Skeletal muscle cell (primary cell): ENCODE measurements at regions not wholly inside any gene's neighbourhood (a gene's known extent, or its start where the extent isn't known, plus 50 kb on each side); places are given as distances from the start of the nearest gene placed in this dataset.

Experiments used
- DNase-seq: peaks from one replicate; pipeline ENCODE4 v3.0.0-alpha.2; 2010; ENCODE audit warnings: low read depth
- H3K4me3 ChIP-seq: 2 replicates; pipeline ENCODE4 v1.5.1; 2011; ENCODE audit warnings: low read depth, mild to moderate bottlenecking, control low read depth, low read length, moderate library complexity

- DNase-seq: no peak
- H3K4me3 ChIP-seq: no peak overlapping the region
These were observed 181.4 kb downstream of the TMEM182 start for GRCh38 chr2:102943251-102943650.

DNA sequence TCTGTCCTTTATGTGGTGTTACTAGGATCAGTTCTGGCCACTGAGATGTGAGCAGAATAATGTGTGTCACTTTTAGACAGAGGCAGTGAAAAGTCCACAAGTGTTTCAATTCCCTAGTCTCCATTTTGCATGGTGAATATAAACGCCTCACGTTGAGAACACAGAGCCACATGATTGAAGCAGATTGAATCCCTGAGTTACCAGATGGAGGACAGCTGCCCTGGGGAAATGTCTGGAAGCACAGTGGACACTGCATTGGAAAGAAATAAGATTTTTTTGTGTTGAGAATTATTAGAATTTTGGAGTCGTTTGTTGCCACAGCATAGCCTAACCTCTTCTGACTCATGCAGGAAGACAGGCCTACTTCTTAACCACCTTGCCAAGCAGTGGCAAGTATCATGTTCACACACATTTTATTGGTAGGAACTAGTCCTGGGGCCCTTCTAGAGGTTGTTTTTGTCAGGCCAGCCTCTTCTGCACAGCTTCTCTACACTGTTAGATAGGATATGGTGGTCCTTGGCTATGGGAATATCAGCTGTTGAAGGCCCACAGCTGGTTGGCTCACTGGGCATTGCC is 188.6 kb downstream of the TMEM182 start:
- no peak for DNase-seq
- no peak overlapping the region for H3K4me3 ChIP-seq

GRCh38 chr2:102951249-102951648 is 189.4 kb downstream of the TMEM182 start:
- no peak overlapping the region for H3K4me3 ChIP-seq
- DNase-seq: no peak

DNA sequence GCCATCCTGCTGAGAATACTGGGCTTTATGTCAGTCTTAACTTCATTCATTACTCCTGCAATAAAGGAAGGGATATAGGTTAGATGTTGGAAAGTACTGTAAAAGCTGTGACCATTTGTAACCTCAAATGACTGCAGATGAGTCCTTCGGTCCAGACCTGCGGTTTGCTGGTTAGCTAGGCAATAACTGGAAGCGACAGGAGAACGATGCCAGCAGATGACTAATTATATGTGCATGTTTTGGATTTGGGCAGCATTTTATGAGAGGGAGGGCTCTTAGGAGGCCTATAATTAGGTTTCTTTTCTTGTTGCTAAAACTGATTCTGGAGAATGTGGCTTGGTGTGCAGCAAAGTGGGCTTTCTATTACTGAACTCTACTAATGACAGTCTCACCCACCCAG is 205.6 kb downstream of the TMEM182 start:
- H3K4me3 ChIP-seq: no peak overlapping the region
- no peak for DNase-seq

DNA sequence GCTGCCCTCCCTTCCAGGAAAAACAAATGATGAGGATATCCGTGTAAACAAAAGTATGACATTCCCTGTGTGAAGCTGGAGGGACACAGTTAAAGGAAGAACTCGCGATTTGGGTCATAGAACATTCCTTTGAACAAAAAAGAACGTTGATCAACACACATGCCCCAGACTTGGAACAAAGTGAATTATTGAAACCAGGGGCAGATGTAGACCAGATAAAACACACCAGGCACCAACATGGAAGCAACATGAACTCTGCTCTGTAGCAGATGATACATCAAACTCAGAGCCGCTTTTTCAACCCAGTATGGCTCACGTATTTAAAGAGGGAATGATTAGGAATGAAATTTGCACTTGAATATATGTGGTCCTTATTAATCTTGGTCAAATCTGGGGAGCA is 206.5 kb downstream of the TMEM182 start:
- H3K4me3 ChIP-seq: no peak overlapping the region
- DNase-seq: no peak

GRCh38 chr2:102971701-102972100 is 209.9 kb downstream of the TMEM182 start:
- DNase-seq: no peak
- no peak overlapping the region for H3K4me3 ChIP-seq

GRCh38 chr2:102975996-102976975 is 214.5 kb downstream of the TMEM182 start:
- no peak for DNase-seq

DNA sequence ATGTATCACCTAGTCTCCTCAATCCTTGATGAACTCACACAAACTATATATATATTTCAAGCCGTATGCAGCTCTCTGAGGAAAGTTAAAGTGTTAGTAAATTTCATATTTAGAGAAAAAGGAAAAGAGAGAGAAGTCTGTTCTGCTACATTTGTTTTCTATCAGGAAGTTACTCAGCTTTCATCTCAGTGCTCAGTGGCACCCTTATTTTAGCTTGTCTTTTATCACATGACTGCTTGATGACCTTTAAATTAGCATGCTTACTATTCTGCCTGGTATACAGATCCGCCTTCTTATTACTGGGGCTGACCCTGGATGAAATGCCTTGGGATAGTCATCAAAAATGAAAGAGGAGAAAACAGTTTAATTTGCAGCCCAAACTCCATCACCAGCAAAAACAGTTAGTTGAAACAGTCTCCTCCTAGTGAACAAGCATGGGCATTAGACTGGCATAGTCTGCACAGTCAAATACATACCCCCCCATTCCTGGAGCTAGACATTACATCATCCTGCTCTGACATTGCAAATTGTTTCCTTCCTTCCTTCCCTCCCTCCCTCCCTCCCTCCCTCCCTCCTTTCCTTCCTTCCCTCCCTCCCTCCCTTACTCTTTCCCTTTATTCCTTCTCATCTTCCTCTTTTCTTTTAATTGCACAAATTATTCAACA is 215.7 kb downstream of the TMEM182 start:
- no peak overlapping the region for H3K4me3 ChIP-seq
- no peak for DNase-seq

More at GRCh38 chr2:102975996-102976975, 214.5 kb downstream of the TMEM182 start:
- no peak overlapping the region for H3K4me3 ChIP-seq

DNA sequence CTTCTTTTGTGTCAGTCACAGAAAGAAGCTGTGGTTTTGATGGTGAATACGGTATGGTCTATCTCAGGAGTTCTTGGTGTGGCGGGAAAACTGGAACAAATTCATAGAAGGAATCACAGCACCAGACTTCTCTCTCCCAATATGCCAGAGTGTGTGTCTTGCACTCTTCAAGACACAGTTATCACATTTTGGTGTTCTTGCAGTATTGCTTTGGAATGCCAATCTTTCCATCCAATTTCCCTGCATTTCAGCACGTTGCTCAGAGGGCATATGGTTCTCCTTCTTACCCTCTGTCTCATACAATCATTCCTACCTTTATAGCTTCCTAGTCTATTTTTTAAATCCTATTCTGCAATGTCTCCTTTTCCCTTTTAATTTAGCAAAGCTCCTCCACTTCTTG is 216.3 kb downstream of the TMEM182 start:
- no peak for DNase-seq

GRCh38 chr2:102979429-102979828 is 217.6 kb downstream of the TMEM182 start:
- no peak overlapping the region for H3K4me3 ChIP-seq
- no peak for DNase-seq

More for the DNA sequence above, 216.3 kb downstream of the TMEM182 start:
- H3K4me3 ChIP-seq: no peak overlapping the region

GRCh38 chr2:102983786-102984185 is 222.0 kb downstream of the TMEM182 start:
- H3K4me3 ChIP-seq: no peak overlapping the region
- no peak for DNase-seq

DNA sequence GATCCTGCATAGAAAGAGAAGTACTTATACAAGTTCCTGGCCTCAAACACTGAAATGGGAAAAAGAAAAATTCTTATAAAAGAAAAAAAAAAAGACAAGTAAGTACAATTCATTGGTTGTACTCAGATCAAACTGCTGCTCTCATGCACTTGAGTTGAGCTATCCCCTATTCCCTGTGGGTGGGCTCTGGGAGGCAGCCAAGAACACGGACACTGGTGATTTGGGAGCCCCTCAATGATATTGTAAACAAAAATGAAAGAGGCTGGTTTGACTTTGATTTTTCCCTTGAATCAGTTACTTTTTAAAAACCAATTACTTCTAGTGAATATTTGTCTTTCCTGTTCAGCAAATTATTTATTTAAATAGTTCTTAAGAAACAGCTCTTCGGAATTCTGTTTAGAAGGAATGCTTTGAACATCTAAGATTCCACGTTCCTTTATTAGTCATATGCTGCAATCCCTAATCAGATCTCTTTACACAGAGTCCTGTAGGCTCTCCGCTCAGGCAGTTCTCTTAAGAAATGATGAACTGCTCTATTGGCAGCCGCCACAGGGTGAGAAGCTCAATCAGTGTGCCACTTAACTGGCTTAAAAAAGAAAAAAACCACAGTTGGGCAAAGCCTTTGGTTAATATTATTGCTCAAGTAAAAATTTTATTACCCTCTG is 225.1 kb downstream of the TMEM182 start:
- no peak overlapping the region for H3K4me3 ChIP-seq
- DNase-seq: no peak

DNA sequence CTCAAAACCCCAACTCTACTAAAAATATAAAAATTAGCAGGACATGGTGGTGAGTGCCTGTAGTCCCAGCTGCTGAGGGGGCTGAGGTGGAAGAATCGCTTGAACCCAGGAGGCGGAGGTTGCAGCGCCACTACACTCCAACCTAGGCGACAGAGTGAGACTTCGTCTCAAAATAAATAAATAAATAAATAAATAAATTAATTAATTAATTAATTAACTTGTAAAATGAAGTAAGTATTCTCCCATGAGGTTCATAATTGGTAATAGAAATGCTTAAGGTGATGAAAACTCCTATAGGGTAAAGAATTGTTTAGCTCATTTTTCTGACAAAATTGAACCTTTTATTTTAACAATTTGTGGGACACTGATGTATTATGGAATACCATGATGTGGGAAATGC is 230.8 kb downstream of the TMEM182 start:
- no peak overlapping the region for H3K4me3 ChIP-seq
- no peak for DNase-seq

GRCh38 chr2:102999958-103000357 is 238.1 kb downstream of the TMEM182 start:
- DNase-seq: no peak
- no peak overlapping the region for H3K4me3 ChIP-seq

DNA sequence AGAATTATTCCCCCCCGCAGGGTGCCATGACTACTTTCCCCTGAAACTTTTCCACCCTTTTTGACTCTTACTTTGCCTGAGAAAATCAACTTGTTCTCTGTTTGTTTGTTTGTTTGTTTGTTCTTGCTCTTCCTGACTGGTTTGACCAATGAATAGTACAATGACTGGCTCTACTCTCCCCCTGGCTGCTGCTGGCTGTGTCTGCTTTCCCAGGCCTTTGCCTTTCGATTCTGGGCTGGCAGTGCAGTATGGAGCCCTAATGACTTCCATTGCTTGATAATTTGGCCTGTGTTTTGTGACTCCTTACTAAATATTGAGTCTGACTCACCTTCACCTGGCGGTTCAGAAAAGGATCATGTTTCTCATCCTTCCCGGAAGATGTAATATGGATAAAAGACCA is 241.1 kb downstream of the TMEM182 start:
- no peak for DNase-seq
- no peak overlapping the region for H3K4me3 ChIP-seq

DNA sequence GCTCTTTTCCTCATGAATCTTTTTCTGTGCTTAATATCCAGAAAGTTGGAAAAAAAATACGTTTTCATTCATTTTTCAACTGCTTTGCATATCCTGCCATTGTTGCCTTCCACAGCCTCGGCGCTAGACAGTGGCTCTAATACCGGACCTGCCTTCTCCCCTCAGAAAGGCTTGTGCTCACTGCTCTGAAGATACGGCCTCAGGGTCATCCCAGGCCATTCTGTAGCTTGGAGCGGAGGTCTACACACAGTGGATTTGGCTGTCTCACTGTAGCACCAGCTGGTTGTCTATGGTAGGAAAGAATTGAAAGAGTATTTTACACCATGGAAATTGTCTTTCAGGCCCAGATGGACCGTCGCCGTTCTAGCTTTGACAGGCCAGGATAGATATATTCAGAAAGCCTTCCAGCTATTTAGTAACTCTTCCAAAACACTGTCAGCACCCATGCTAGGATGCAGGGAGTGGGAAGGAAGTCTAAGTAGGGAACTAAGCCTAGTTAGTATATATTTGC is 242.0 kb downstream of the TMEM182 start:
- H3K4me3 ChIP-seq: no peak overlapping the region
- no peak for DNase-seq

DNA sequence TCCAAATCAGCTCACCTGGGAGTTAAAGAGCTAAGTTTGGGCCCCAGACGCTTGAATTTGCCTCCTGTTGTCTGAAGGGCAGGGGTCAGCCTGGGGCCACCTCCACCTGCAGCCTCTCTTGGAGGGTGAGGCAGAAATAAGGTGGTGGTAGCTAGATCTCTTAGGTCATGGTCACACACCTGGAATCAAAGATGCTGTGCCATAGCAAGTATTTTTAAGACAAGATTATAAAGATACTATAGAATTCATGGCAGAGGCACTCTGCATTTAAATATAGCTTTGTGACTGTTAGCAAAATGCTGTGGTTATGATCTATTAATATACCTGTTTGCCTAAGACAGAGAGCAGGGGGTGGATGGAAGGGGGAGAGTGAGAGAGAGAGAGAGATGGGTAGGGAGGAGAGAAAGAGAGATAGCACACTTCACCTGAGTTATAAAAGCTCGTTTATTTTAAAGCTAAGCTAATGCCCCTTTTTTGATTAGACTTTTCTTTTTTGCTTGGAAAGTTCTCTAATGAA is 242.7 kb downstream of the TMEM182 start:
- no peak overlapping the region for H3K4me3 ChIP-seq
- DNase-seq: no peak

- no peak overlapping the region for H3K4me3 ChIP-seq
- no peak for DNase-seq
These were observed 243.6 kb downstream of the TMEM182 start for GRCh38 chr2:103005393-103005792.

DNA sequence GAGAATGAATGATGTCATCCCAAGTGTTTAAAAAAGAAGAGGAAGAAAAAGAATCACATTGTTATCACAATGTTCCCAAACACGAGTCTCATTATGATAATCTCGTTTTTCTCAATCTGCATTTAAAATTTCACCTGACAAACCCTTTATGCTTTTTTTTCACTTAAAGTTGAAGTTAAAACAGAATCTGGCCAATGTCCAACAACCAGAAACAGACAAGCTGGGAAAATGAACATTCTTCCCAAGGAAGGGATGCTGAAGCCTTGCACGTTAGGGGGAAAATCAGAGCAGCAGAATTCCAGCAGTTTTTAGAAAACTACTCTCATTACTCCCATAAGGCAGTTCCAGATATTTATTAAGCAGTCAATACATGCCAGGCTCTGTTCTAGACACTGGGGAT is 245.3 kb downstream of the TMEM182 start:
- DNase-seq: no peak
- H3K4me3 ChIP-seq: no peak overlapping the region
